Osteoblast (primary cell): ENCODE measurements at regions not wholly inside any gene's neighbourhood (a gene's known extent, or its start where the extent isn't known, plus 50 kb on each side); places are given as distances from the start of the nearest gene placed in this dataset.

Experiments
- DNase-seq: peaks from one replicate; pipeline ENCODE4 v3.0.0; 2011; ENCODE audit warnings: low spot score, mixed read lengths; ENCODE audit not compliant: insufficient read length; ENCODE audit errors: missing footprints
- H2AFZ ChIP-seq: 2 replicates; pipeline ENCODE4 v1.6.0; 2011; ENCODE audit warnings: mild to moderate bottlenecking, low read length
- H3K27ac ChIP-seq: 2 replicates; pipeline ENCODE4 v1.5.1; 2011; ENCODE audit warnings: mild to moderate bottlenecking, low read depth, low read length, moderate library complexity
- H3K27me3 ChIP-seq: 2 replicates; pipeline ENCODE4 v1.6.0; 2012; ENCODE audit warnings: mild to moderate bottlenecking, control low read depth, inconsistent platforms, low read length, moderate library complexity; ENCODE audit not compliant: insufficient read depth
- H3K36me3 ChIP-seq: 2 replicates; pipeline ENCODE4 v1.5.1; 2011; ENCODE audit warnings: mild to moderate bottlenecking, low read length, control low read depth, moderate library complexity; ENCODE audit not compliant: insufficient read depth
- H3K4me1 ChIP-seq: 2 replicates; pipeline ENCODE4 v1.5.1; 2011; ENCODE audit warnings: mild to moderate bottlenecking, low read length, control low read depth, moderate library complexity; ENCODE audit not compliant: insufficient read depth
- H3K4me2 ChIP-seq: 2 replicates; pipeline ENCODE4 v1.6.0; 2011; ENCODE audit warnings: mild to moderate bottlenecking, low read length; ENCODE audit not compliant: insufficient read depth
- H3K4me3 ChIP-seq: fragments of 200-600 bp; sonication (generic); 3 replicates; pipeline ENCODE4 v1.5.1; 2012; ENCODE audit warnings: mild to moderate bottlenecking, low read length, inconsistent platforms; ENCODE audit not compliant: insufficient read depth
- H3K79me2 ChIP-seq: 2 replicates; pipeline ENCODE4 v1.6.0; 2012; ENCODE audit warnings: mild to moderate bottlenecking, low read length, control low read depth, inconsistent platforms; ENCODE audit not compliant: insufficient read depth
- H3K9me3 ChIP-seq: 2 replicates; pipeline ENCODE4 v1.5.1; 2011; ENCODE audit warnings: low read depth, low read length, control low read depth
- H4K20me1 ChIP-seq: 2 replicates; pipeline ENCODE4 v1.6.0; 2012; ENCODE audit warnings: mild to moderate bottlenecking, low read length, control low read depth; ENCODE audit not compliant: insufficient read depth
- CTCF ChIP-seq: IDR thresholded peaks from 2 replicates; pipeline ENCODE4 v1.5.1; 2011; ENCODE audit warnings: mild to moderate bottlenecking, low read depth, low read length, moderate library complexity; ENCODE audit errors: extremely low read depth

GRCh38 chr1:221016751-221017150 lies 137.5 kb downstream of the HLX start:
- Histone ChIP-seq H3K79me2 (no peaks in the 10 kb centered on the region), H2AFZ (no peak overlapping the region), H4K20me1 (no peaks in the 10 kb centered on the region), H3K9me3 (no peaks in the 10 kb centered on the region), H3K27me3 (no peaks in the 10 kb centered on the region), H3K36me3 (no peaks in the 10 kb centered on the region), H3K4me1 (no peaks in the 10 kb centered on the region), H3K4me2 (no peak overlapping the region), H3K27ac (no peak overlapping the region), H3K4me3 (no peak overlapping the region)
- no peak for DNase-seq
- TF ChIP-seq CTCF: no peak

- no peaks in the 10 kb centered on the region for H3K9me3 ChIP-seq
- DNase-seq: no peak
- no peaks in the 10 kb centered on the region for H3K36me3 ChIP-seq
- no peaks in the 10 kb centered on the region for H3K27me3 ChIP-seq
- TF ChIP-seq CTCF: no peak
- no peaks in the 10 kb centered on the region for H3K79me2 ChIP-seq
- H3K4me2 ChIP-seq: no peak overlapping the region
- H2AFZ ChIP-seq: no peak overlapping the region
- H3K27ac ChIP-seq: no peak overlapping the region
- no peak overlapping the region for H3K4me3 ChIP-seq
- no peaks in the 10 kb centered on the region for H3K4me1 ChIP-seq
- H4K20me1 ChIP-seq: no peaks in the 10 kb centered on the region
These were observed 139.2 kb downstream of the HLX start for GRCh38 chr1:221018414-221018813.

- no peaks in the 10 kb centered on the region for H3K9me3 ChIP-seq
- H3K4me2 ChIP-seq: no peak overlapping the region
- H3K36me3 ChIP-seq: no peaks in the 10 kb centered on the region
- H3K27me3 ChIP-seq: no peaks in the 10 kb centered on the region
- H4K20me1 ChIP-seq: no peaks in the 10 kb centered on the region
- H2AFZ ChIP-seq: no peak overlapping the region
- H3K4me3 ChIP-seq: no peak overlapping the region
- no peaks in the 10 kb centered on the region for H3K79me2 ChIP-seq
- DNase-seq: no peak
- no peaks in the 10 kb centered on the region for H3K4me1 ChIP-seq
- no peak overlapping the region for H3K27ac ChIP-seq
- no peak for TF ChIP-seq CTCF
These were observed 143.1 kb downstream of the HLX start for GRCh38 chr1:221022331-221022730.

- H3K79me2 ChIP-seq: no peaks in the 10 kb centered on the region
- H3K4me3 ChIP-seq: no peak overlapping the region
- H4K20me1 ChIP-seq: no peaks in the 10 kb centered on the region
- no peaks in the 10 kb centered on the region for H3K4me1 ChIP-seq
- no peaks in the 10 kb centered on the region for H3K36me3 ChIP-seq
- no peak overlapping the region for H3K4me2 ChIP-seq
- no peak for TF ChIP-seq CTCF
- no peak overlapping the region for H3K27ac ChIP-seq
- H2AFZ ChIP-seq: no peak overlapping the region
- no peak for DNase-seq
- no peaks in the 10 kb centered on the region for H3K9me3 ChIP-seq
- H3K27me3 ChIP-seq: no peaks in the 10 kb centered on the region
These were observed 144.2 kb downstream of the HLX start for GRCh38 chr1:221023482-221023881.
